PC-3 (cell line): ENCODE measurements at regions not wholly inside any gene's neighbourhood (a gene's known extent, or its start where the extent isn't known, plus 50 kb on each side); places are given as distances from the start of the nearest gene placed in this dataset.

Experiments used
- CTCF ChIP-seq: fragments of 300-600 bp; sonication (generic); conservative IDR thresholded peaks from 2 replicates; pipeline ENCODE4 v1.5.1; 2017; ENCODE audit warnings: antibody characterized with exemption, low read depth, mild to moderate bottlenecking, low read length
- EZH2 ChIP-seq: fragments of 300-600 bp; sonication (generic); IDR thresholded peaks from one replicate; pipeline ENCODE4 v1.6.1; 2017; ENCODE audit warnings: antibody characterized with exemption, mild to moderate bottlenecking, low read length; ENCODE audit not compliant: unreplicated experiment
- EZH2phosphoT487 ChIP-seq: fragments of 300-600 bp; sonication (generic); IDR thresholded peaks from 2 replicates; pipeline ENCODE4 v1.6.1; 2018; ENCODE audit warnings: mild to moderate bottlenecking, antibody characterized with exemption, low read length, borderline replicate concordance

GRCh38 chr3:35064761-35065160 is 574.6 kb upstream of the ARPP21 start:
- TF ChIP-seq EZH2 (no peak), CTCF (no peak), EZH2phosphoT487 (no peak)
